DND-41 (cell line): ENCODE measurements at regions not wholly inside any gene's neighbourhood (a gene's known extent, or its start where the extent isn't known, plus 50 kb on each side); places are given as distances from the start of the nearest gene placed in this dataset.

Experiments
- EZH2 ChIP-seq: IDR thresholded peaks from 3 replicates; pipeline ENCODE4 v1.6.1; 2012; ENCODE audit warnings: borderline replicate concordance, low read depth, mild to moderate bottlenecking, moderate library complexity, low read length, inconsistent platforms; ENCODE audit not compliant: severe bottlenecking
- TF ChIP-seq, protein P1 (sequence below): IDR thresholded peaks from 2 replicates; pipeline ENCODE4 v1.5.1; 2012; ENCODE audit warnings: borderline replicate concordance, low read length, moderate library complexity, mild to moderate bottlenecking; ENCODE audit not compliant: poor library complexity, severe bottlenecking; ENCODE audit errors: extremely low read depth

DNA sequence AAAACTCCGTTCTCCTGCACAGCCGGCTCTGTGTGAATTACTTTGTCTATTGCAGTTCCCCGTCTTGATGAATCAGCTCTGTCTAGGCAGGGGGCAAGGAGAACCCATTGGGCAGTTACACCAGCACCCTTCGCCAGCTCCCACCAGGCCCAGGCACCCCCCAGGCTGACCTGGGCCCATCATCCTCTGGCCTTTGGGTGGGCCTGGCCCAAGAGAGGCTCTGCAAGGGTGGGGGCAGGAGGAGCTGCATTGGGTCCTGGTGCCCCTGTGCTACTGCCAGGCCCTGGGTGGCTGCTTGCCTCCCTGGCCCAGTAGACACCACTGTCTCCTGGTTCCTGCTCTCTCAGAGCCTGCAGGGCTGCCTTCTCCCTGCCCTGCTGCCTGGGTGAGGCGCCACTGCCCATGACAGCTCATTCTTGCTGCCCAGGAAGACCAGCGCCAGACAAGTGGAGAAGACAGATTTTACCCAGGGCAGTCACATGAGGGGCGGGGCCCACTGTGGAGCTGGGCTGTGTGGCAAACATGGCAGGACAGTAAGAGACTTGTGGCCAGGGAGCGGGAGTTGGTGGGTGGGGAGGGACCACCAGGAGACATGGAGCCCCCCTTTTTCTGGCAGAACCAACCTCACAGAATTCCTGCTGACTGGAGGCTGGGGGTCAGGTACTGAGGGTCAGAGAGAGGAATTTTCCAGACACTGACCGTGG, 67.2 kb downstream of the MRPL36 start:
- TF ChIP-seq, protein P1, sequence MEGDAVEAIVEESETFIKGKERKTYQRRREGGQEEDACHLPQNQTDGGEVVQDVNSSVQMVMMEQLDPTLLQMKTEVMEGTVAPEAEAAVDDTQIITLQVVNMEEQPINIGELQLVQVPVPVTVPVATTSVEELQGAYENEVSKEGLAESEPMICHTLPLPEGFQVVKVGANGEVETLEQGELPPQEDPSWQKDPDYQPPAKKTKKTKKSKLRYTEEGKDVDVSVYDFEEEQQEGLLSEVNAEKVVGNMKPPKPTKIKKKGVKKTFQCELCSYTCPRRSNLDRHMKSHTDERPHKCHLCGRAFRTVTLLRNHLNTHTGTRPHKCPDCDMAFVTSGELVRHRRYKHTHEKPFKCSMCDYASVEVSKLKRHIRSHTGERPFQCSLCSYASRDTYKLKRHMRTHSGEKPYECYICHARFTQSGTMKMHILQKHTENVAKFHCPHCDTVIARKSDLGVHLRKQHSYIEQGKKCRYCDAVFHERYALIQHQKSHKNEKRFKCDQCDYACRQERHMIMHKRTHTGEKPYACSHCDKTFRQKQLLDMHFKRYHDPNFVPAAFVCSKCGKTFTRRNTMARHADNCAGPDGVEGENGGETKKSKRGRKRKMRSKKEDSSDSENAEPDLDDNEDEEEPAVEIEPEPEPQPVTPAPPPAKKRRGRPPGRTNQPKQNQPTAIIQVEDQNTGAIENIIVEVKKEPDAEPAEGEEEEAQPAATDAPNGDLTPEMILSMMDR = no peak
- no peak for TF ChIP-seq EZH2
